ENCODE measurements at regions not wholly inside any gene's neighbourhood (a gene's known extent, or its start where the extent isn't known, plus 50 kb on each side); places are given as distances from the start of the nearest gene placed in this dataset.

DNA sequence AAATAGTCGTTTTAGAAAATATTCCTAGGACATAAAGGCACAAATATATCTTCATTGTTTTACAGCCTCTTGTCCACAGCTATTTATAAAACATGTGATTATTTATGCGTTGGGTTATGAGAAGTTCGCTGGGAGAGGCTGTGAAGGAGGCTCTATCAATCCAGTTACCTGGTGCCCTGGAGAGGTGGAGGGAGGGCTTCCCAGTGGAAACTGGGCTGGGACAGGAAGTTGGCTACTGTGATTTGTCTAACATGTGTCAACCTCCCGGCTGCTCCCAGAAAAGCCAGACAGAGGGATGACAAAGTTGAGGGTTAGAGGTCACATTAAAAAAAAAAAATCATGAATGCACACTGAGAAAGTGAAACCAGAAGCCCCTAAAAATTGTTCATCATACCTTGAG lies 346.5 kb downstream of the ZNF536 start:
- Histone ChIP-seq H2BK5ac (ENCODE audit: low read depth, low read length) (no peak overlapping the region), H3K56ac (replicated peaks; ENCODE audit: insufficient read length, low read depth, low read length) (no peak overlapping the region), H2BK12ac (ENCODE audit: low read depth, low read length) (no peak overlapping the region), H3K9ac (replicated peaks in 1 of 4; ENCODE audit: extremely low read depth in 1 of 4, low read depth in 3 of 4, low read length in 3 of 4) (no peak overlapping the region), H3K9me3 (ENCODE audit: insufficient read depth in 2 of 2, low read depth in 1 of 2, low read length in 1 of 2) (no peaks in the 10 kb centered on the region), H2BK15ac (ENCODE audit: low read length) (no peak overlapping the region), H4K20me1 (replicated peaks in 1 of 2; ENCODE audit: control insufficient read depth in 1 of 2, insufficient read depth in 2 of 2, low read length in 2 of 2) (no peaks in the 10 kb centered on the region), H2BK120ac (replicated peaks; ENCODE audit: low read depth, low read length) (no peak overlapping the region), H4K91ac (replicated peaks; ENCODE audit: insufficient read length, low read length) (no peak overlapping the region), H3K23ac (ENCODE audit: insufficient read length) (no peak overlapping the region), H3K27me3 (replicated peaks in 1 of 4; ENCODE audit: control insufficient read depth in 3 of 4, extremely low read depth in 1 of 4, insufficient read depth in 3 of 4, low read length in 3 of 4) (peaks cover 0 to 11% (median 5%) of the 10 kb centered on the region in 4 experiments; a peak in 3 of 7 replicates), H2BK20ac (ENCODE audit: low read length) (no peak overlapping the region), H3K18ac (ENCODE audit: extremely low read depth, low read length) (no peak overlapping the region), H3K4me1 (replicated peaks in 1 of 4; ENCODE audit: control insufficient read depth in 3 of 4, insufficient read depth in 4 of 4, low read length in 3 of 4) (peaks cover 2 to 5% (median 3%) of the 10 kb centered on the region in 4 experiments; a peak in 6 of 7 replicates), H3K23me2 (ENCODE audit: low read depth, low read length) (0 out of 2 replicates have a peak, but pooled peaks cover 2% of the 10 kb centered on the region), H3K79me2 (ENCODE audit: control insufficient read depth in 1 of 2, insufficient read depth in 2 of 2, low read length in 2 of 2) (no peaks in the 10 kb centered on the region), H3K4ac (replicated peaks; ENCODE audit: insufficient read length, low read depth, low read length) (no peak overlapping the region), H3K4me3 (ENCODE audit: extremely low read depth in 1 of 4, insufficient read depth in 2 of 4, low read depth in 3 of 4, low read length in 4 of 4) (no peak overlapping the region), H4K8ac (ENCODE audit: extremely low read depth, insufficient read depth, low read length) (no peak overlapping the region), H3K27ac (ENCODE audit: low read depth, low read length) (no peak overlapping the region), H3K79me1 (ENCODE audit: low read depth, low read length) (no peaks in the 10 kb centered on the region), H4K5ac (ENCODE audit: insufficient read length, low read depth, low read length) (no peak overlapping the region), H3K36me3 (ENCODE audit: control insufficient read depth in 2 of 4, insufficient read depth in 4 of 4, low read length in 3 of 4) (no peaks in the 10 kb centered on the region), H2AK5ac (ENCODE audit: low read depth, low read length) (no peak overlapping the region), H3K4me2 (ENCODE audit: insufficient read depth in 1 of 2, low read depth in 2 of 2, low read length in 2 of 2) (no peak overlapping the region; a peak in 1 of 4 replicates), H2AFZ (ENCODE audit: low read length) (no peak overlapping the region), H3K14ac (ENCODE audit: insufficient read length) (no peak overlapping the region)
- CTCF ChIA-PET (ENCODE audit: partially characterized antibody) = interaction anchor here (0.6 to 2.0 kb wide), 6 partner anchors 7 to 303 kb away, joined by 3 to 10 read pairs (median 4); no protein-coding TSS in a partner anchor
- FAIRE-seq = no peak
- POLR2A ChIA-PET (ENCODE audit: partially characterized antibody) = no interaction called here
- no peak for DNase-seq (ENCODE audit: low read depth in 1 of 2, low spot score in 2 of 2)
- 84% methylated on average over 4 of the region's 4 CpGs; no CpG with 5 or more reads in 1 of the 2 experiments for WGBS, 2 experiments (ENCODE audit: extremely low coverage in 1 of 2, insufficient coverage in 1 of 2, insufficient read length in 1 of 2, insufficient replicate concordance in 2 of 2, low coverage in 1 of 2, low lambda C conversion rate in 2 of 2, missing lambda C conversion rate in 1 of 2)
- TF ChIP-seq CBX5 (IDR thresholded peaks at IDR 0.05; ENCODE audit: low read depth, low read length) = no peak
- TF ChIP-seq EP300 (IDR thresholded peaks at IDR 0.05; ENCODE audit: borderline replicate concordance in 1 of 2, low read depth in 2 of 2, low read length in 2 of 2) = no peak
- TF ChIP-seq MAFK (IDR thresholded peaks at IDR 0.05; ENCODE audit: low read depth, low read length) = no peak
- no peak for TF ChIP-seq JUN (IDR thresholded peaks at IDR 0.05; ENCODE audit: low read depth, low read length)
- TF ChIP-seq HDAC6 (IDR thresholded peaks at IDR 0.05; ENCODE audit: low read depth, low read length) = no peak
- TF ChIP-seq SIN3A (conservative IDR thresholded peaks at IDR 0.05 in 1 of 2, IDR thresholded peaks at IDR 0.05 in 1 of 2; ENCODE audit: low read depth in 1 of 2, low read length in 2 of 2) = no peak
- no peak for TF ChIP-seq SIRT6 (IDR thresholded peaks at IDR 0.05; ENCODE audit: low read length)
- no peak for TF ChIP-seq RFX5 (IDR thresholded peaks at IDR 0.05; ENCODE audit: borderline replicate concordance, low read depth, low read length)
- no peak for TF ChIP-seq CTCF (IDR thresholded peaks at IDR 0.05; ENCODE audit: control extremely low read depth in 1 of 3, insufficient read depth in 1 of 3, low read depth in 1 of 3, low read length in 3 of 3)
- no peak for TF ChIP-seq SIX5 (IDR thresholded peaks at IDR 0.05; ENCODE audit: low read depth, low read length)
- TF ChIP-seq JUND (IDR thresholded peaks at IDR 0.05; ENCODE audit: low read length) = no peak
- TF ChIP-seq POLR2A (IDR thresholded peaks at IDR 0.05; ENCODE audit: control extremely low read depth in 1 of 2, low read depth in 2 of 2, low read length in 2 of 2) = no peak
- no peak for TF ChIP-seq KDM5A (IDR thresholded peaks at IDR 0.05; ENCODE audit: low read length)
